Endothelial cell of umbilical vein (primary cell): ENCODE measurements at regions not wholly inside any gene's neighbourhood (a gene's known extent, or its start where the extent isn't known, plus 50 kb on each side); places are given as distances from the start of the nearest gene placed in this dataset.

Experiments used
- CTCF ChIP-seq, 2 donors: IDR thresholded peaks; 1 replicate in 1 of 2; 2 replicates in 1 of 2; pipeline ENCODE4 v1.5.1; 2011; ENCODE audit warnings: low read length in 2 of 2, mild to moderate bottlenecking in 2 of 2, moderate library complexity in 2 of 2, control low read depth in 1 of 2, inconsistent platforms in 1 of 2, low read depth in 1 of 2; ENCODE audit not compliant: insufficient read depth in 1 of 2; ENCODE audit errors: extremely low read depth in 1 of 2
- JUN ChIP-seq: IDR thresholded peaks from 2 replicates; pipeline ENCODE4 v1.6.1; 2011; ENCODE audit warnings: borderline replicate concordance, low read depth; ENCODE audit not compliant: insufficient read length, insufficient read depth
- POLR2AphosphoS5 ChIP-seq: IDR thresholded peaks from 2 replicates; pipeline ENCODE4 v1.6.1; 2012; ENCODE audit warnings: low read depth, mild to moderate bottlenecking, control low read depth, low read length, moderate library complexity; ENCODE audit not compliant: insufficient read depth

DNA sequence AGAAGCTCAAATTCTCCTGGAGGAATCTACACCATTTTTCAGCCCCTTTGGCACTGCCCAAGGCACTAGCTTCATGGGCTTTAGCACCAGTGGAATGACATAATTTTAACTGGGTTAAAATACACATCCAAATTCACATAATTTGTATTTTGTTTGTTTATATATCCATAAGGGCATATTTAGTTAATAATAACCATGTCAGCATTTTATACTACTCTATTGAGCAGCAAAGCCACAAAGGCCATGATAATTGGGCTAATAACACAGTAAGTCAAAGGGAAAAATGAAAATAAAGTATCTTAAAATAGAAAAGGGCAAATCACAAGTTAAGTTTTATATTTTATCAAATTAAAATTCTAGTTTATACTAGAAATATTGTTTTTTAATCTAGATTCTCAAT lies 262.7 kb upstream of the TACR3 start:
- TF ChIP-seq CTCF (IDR thresholded peaks at IDR 0.05; ENCODE audit: extremely low read depth in 1 of 2, insufficient read depth in 1 of 2, low read depth in 1 of 2, low read length in 2 of 2) = no peak
- TF ChIP-seq JUN = no peak
- TF ChIP-seq POLR2AphosphoS5 = no peak
